ENCODE measurements at regions not wholly inside any gene's neighbourhood (a gene's known extent, or its start where the extent isn't known, plus 50 kb on each side); places are given as distances from the start of the nearest gene placed in this dataset.

- TF ChIP-seq CTCF (IDR thresholded peaks at IDR 0.05; ENCODE audit: insufficient read depth, low read depth, low read length) = no peak
- no peak for TF ChIP-seq EZH2 (IDR thresholded peaks at IDR 0.05; ENCODE audit: insufficient read depth, low read length)
Measured at GRCh38 chr5:120361941-120362340, 102.2 kb upstream of the PRR16 start.
